NCI-H526 treated with DMSO at 0.1 percent for 48 hours (cell line): ENCODE measurements at regions not wholly inside any gene's neighbourhood (a gene's known extent, or its start where the extent isn't known, plus 50 kb on each side); places are given as distances from the start of the nearest gene placed in this dataset.
"Not testable (repeated sequence)": the region's sequence is repeated elsewhere in the genome, so short reads cannot be mapped to it uniquely, and the experiment has no call there.

Experiments used
- DNase-seq: peaks from one replicate; lab custom pipeline; 2025; lab: John Stamatoyannopoulos, UW

GRCh38 chr13:109702030-109702597 is 84.3 kb downstream of the IRS2 start:
- DNase-seq: not testable (repeated sequence)

DNA sequence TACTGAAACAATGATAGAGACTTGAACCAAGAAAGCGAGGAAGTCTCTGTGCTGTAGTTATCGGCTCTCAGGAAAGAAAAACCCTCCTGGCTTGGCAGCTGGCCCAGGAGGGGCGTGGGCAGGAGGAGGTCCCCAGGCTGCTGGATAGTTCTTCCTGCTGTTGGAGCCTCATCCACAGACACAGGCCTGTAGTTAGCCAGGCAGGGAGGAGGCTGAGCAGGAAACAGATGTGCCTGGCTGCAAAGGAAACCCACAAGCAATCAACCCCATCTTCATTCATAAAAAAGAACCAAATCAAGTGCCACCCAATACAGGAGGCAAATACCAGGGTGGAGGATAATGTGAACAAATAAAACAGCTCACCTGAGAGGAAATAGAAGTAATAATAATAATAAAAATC is 86.2 kb downstream of the IRS2 start:
- DNase-seq: peak; percentile 39

DNA sequence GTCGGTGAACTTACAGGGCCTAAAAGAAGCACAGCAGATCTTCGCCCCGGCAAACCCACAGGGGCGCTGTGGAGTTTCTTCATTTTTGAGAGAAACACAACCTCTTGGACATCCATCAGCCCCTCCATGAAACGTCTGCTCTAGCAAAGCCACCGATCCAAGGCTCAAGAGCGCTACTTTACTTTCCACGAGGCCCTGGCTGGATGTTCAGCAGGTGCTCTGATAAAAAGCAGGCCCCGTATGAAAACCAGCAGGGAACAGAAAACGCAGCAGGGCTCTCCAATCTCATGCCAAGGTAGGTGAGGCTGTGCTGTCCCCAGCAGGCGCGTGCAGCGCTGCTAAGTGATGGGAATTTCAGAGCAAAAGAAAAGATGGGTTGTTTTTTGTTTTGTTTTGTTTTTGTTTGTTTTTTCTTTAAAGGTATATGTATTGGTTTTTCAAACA is 86.7 kb downstream of the IRS2 start:
- no peak for DNase-seq

- DNase-seq: no peak
Observed at GRCh38 chr13:109698779-109699178, 87.6 kb downstream of the IRS2 start.

DNA sequence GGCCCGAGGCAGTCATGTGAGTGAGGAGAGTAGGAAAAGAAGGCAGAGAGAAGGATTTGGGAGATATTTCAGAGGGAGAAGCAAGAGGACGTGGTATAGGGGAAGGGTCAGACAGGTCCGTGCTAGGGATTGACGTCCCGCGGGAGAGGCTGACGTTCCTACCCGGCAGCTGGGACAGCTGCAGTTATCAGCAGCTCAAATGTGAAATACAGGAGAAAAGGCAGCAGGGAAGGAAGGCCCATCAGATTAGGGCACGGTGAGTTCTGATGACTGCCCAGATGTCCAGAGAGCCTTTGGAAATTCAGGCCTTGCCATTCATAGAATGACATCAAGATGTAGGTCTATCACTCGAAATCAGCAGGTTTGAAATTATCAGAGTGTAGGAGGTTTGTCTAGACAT is 88.4 kb downstream of the IRS2 start:
- no peak for DNase-seq

GRCh38 chr13:109695402-109696190 is 90.8 kb downstream of the IRS2 start:
- no peak for DNase-seq

GRCh38 chr13:109694972-109695371 is 91.4 kb downstream of the IRS2 start:
- DNase-seq: peak; percentile 35

DNA sequence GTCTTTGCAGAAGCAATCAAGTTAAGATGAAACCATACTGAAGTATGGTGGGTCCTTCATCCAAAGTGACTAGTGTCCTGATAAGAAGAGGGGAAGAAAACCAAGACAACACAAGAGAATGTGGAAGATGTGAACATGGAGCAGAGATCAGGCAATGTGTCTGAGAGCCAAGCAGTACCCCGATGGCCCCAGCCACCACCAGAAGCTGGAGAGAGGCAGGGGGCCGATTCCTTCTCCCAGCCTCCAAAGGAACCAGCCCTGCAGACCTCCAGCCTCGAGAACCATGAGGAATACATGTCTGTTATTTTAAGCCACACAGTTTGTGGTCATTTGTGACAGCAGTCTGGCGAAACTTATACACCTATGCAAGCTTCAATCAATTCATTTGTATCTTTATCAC is 93.2 kb downstream of the IRS2 start:
- DNase-seq: no peak

DNA sequence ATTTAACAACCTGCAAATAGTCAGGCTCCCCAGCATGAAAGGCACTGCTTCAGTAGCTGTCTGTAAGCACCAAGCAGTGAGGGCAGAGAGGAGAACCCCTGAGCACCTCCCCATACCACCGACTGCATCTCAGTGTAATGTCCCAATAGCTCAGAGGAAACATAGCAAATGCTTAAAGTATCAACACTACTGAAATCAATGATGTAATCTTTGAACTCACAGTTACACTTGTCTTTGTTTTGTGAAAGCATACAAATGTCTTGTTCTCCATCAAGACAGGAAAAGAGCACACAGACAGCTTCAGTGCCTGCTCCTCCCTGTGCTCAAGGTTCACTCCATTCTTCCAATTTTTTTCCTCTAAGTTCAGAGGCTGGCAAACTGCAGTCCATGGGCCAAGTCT is 94.7 kb downstream of the IRS2 start:
- DNase-seq: no peak

DNA sequence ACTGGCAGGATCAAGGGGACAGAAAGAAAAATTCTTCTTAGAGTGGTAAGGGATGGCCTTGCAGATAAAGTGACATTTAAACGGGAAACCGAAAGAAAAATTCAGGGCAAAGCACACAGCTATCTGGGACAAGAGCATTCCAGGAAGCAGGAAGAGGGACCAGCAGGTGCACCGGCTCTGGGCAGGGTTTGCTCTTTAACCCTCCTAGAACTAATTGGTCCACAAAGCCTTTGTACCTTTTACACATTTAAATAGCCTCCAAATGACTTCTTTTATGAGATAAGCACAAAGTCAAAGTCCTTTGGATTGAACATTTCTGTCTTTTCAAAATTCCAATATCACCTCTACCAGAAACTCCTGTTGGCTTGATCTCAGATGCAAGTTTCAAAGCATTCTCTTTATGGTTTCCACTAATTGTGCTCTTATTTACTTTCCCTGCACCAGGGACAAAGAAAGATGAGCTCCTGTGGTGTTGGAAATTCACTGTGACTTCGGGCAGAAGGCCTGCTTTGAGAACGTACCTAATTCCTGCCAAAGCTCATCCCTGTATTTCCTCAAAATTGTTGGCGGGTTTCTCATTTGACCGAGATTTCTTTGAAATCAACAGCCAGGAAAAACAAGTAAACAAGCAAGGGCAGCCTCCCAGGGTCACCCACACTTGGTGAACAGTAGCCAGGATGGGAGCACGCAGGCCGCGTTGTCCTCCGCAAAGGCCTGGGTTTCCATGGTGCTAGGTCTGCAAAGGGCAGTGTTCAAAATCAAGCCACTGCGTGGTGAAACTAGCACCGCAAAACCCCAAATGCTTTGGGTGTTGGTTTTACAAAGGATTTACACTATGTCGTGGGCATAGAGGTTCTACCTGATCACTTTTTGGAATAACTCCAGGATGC is 98.6 kb downstream of the IRS2 start:
- DNase-seq: no peak

DNA sequence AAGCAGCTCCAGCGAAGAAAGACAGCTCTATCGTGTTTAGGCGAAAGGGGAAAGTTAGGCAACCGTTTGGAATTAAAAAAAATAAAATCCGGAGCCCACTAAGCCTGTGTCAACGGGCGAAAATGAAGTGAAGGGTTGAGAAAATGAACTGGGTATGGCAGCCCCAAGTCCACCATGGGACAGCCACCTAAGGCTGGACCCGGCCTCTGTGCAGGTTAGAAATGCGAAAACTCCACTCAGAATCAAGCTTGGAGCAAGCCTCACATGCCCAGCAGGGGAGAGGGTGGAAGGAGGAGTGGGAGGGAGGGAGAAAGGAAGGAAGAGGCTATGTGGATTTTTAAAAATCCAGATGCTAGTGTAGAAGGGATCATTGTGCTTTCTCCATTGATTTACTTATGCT is 101.2 kb downstream of the IRS2 start:
- no peak for DNase-seq

GRCh38 chr13:109684824-109685202 is 101.6 kb downstream of the IRS2 start:
- no peak for DNase-seq

DNA sequence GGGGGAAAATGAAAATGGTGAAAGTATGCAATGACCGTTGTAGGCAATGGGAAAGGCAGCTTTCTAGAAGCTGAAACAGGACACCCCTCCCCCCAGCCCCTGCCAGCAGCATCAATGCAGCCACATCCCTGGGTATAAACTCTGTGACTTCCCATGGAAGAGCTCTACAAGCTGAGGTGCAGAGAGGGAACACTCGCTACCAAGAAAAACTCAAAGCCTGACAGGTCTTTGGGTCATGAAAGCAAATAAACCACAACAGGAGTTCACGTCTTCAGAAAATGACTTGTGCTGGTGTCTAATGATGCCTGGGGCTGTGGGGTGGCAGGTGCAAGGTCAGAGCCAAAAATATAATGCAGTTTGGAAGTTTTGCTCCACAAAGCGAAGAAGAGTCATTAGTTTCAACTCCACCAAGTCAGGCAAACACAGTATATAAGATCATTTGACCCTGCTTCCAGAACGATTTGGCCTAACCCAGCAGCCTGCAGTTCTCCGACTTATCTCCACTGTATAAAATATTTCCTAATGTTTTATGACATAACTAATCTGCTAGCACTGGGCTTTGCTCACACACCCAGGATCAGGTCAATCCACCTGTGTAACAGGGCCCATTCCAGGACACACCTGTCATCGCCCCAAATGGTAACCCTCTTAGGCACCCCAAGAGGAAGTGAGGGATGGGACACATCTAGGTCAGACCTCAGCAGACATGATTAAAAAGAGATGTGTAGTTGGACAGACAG is 102.1 kb downstream of the IRS2 start:
- DNase-seq: no peak

- no peak for DNase-seq
Observed at GRCh38 chr13:109682534-109683244, 103.7 kb downstream of the IRS2 start.

- DNase-seq: no peak
Observed at GRCh38 chr13:109680930-109681329, 105.5 kb downstream of the IRS2 start.

DNA sequence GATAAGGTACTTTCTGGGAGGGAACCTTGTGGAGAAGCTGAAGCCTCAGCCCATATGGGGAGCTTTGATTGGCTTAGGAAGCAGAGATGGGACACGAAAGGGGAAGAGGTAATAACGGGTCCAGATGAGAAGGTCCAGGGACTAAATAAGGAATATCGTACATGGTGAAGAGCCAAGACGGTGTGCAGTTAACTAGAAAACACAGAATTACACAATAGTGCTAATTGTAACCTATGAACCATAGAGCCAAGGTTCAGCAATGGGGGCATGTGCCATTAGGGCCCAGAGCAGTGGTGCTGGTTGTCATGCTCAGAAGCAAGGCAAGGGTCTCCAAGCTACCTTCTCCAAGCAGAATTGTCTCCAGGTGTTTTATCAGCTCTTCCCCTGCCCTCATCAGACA is 106.1 kb downstream of the IRS2 start:
- DNase-seq: no peak

- no peak for DNase-seq
Observed at GRCh38 chr13:109678459-109678858, 107.9 kb downstream of the IRS2 start.

- no peak for DNase-seq
Observed at GRCh38 chr13:109677206-109677605, 109.2 kb downstream of the IRS2 start.

DNA sequence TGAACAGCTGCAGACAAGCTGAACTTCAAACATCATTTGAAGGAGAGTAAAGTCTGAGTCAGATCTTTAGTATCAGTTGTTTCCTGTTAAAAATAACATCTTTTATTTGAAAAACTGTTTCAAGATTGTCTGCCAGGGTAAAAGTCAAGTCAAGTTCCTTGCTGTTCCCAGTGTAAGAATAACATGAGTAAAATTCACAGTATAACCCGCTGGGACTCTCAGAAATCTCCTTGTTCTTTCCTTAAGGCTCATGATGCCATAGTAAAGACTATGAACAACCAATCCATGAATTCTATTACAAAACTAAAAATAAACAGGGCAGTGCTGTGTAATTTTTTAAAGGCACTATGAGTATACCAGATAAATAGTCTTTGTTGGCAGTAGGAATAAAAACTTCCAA is 112.9 kb downstream of the IRS2 start:
- no peak for DNase-seq

DNA sequence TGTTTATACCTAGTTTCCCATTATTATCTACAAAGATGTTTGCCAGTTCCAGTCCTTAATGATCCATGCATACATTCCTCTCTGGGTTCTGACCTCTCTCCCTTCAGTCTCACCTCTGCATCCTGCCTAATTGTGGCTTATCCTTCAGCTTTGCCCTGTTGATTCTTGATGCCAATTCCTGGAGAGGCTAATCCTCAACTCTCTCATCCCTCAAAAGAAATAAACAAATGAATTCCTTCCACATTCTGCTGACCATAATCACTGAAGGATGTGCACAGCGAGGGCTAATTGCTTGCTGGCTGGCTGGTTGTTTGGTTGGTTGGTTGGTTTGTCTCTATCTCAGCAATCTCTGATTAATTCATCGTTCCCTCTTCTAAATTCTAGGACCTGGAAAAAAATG is 113.8 kb downstream of the IRS2 start:
- no peak for DNase-seq

DNA sequence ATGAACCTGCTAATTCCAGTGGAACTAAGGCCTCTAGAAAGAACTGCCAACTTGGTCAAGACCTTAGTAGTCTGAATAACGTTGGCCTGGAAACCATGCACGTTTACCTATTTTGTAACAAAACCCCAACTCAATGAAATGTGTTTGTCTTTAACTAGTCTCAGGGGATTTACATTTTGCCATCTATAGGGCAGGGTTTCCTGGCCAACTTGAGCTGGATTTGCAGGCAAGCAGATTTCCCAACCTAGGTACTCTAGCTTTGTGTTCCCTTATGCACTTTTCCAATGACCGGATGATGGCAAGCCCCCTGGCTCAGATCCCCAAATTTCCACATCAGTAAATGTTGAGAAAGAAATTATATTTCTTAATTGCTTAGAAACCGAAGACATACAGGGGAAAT is 114.5 kb downstream of the IRS2 start:
- DNase-seq: no peak

GRCh38 chr13:109670776-109671175 is 115.6 kb downstream of the IRS2 start:
- no peak for DNase-seq
